Left lung (tissue), 4 donors: ENCODE measurements at regions not wholly inside any gene's neighbourhood (a gene's known extent, or its start where the extent isn't known, plus 50 kb on each side); places are given as distances from the start of the nearest gene placed in this dataset.

Source experiments
- ATAC-seq: fragments of 200-7000 bp; cut with Tn5 transposase; one replicate; pipeline ENCODE4 v1.9.1; 2020; ENCODE audit warnings: moderate library complexity
- DNase-seq, 4 donors: peaks; one replicate each; pipeline ENCODE4 v3.0.0-alpha.2; 2013 to 2020
- H3K27ac ChIP-seq, 2 donors: fragments of 200-600 bp; sonication (generic) in 1 of 2; one replicate each; pipeline versions ENCODE4 v1.5.0 to v1.8.0; 2020 to 2021
- H3K27me3 ChIP-seq, 2 donors: fragments of 200-600 bp; sonication (generic) in 1 of 2; one replicate each; pipeline versions ENCODE4 v1.5.0 to v1.8.0; 2020 to 2021
- H3K36me3 ChIP-seq, 2 donors: fragments of 200-600 bp; sonication (generic) in 1 of 2; one replicate each; pipeline versions ENCODE4 v1.5.0 to v1.8.0; 2020 to 2021
- H3K4me1 ChIP-seq, 2 donors: fragments of 200-600 bp; one replicate each; pipeline ENCODE4 v1.8.0; 2021
- H3K4me3 ChIP-seq, 2 donors: fragments of 200-600 bp; sonication (generic) in 1 of 2; one replicate each; pipeline versions ENCODE4 v1.5.0 to v1.8.0; 2020 to 2021; ENCODE audit warnings: mild to moderate bottlenecking in 1 of 2
- H3K9me3 ChIP-seq, 2 donors: fragments of 200-600 bp; sonication (generic) in 1 of 2; one replicate each; pipeline versions ENCODE4 v1.5.0 to v1.8.0; 2020 to 2021
- intact Hi-C, 2 donors: fragments of 100-400 bp; cut with DNase I; formaldehyde crosslinking; loops; one replicate each; pipeline versions ENCODE4 v1.11.2 to v1.14.2; 2022
- TF ChIP-seq, protein P1 (sequence below), 2 donors: fragments of 200-600 bp; sonication (generic) in 1 of 2; IDR thresholded peaks; one replicate each; pipeline versions ENCODE4 v1.5.0 to v1.8.0; 2021; ENCODE audit warnings: antibody characterized with exemption in 2 of 2
- donor health status: DM: no; HTN: yes; CAD: no.
- donor health status: DM: no; HTN: no; CAD: no.

DNA sequence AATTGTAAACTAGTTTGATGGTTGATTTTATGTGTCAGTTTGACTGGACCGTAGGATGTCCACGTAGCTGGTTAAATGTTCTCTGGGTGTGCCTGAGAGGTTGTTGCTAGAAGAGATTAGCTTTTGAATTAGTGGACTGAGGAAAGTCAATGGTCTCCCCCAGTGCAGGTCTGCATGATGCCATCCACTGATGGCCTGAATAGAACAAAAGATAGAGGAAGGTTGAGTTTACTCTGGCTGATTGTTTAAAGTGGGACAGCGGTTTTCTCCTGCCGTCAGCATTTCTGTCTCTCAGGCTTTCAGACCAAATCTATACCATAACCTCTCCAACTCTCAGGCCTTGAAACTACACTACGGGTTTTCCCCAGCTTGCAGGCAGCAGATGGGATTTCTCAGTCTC is 899.2 kb upstream of the WWC1 start:
- DNase-seq (peak in 1 of 4 donors; percentile 3), ATAC-seq (no peak)
- H3K27ac ChIP-seq = no peak overlapping the region
- H3K36me3 ChIP-seq = no peaks in the 10 kb centered on the region
- intact Hi-C loops = no loop called here
- H3K4me3 ChIP-seq = no peak overlapping the region
- H3K4me1 ChIP-seq = no peaks in the 10 kb centered on the region
- H3K27me3 ChIP-seq = no peaks in the 10 kb centered on the region
- TF ChIP-seq, protein P1, sequence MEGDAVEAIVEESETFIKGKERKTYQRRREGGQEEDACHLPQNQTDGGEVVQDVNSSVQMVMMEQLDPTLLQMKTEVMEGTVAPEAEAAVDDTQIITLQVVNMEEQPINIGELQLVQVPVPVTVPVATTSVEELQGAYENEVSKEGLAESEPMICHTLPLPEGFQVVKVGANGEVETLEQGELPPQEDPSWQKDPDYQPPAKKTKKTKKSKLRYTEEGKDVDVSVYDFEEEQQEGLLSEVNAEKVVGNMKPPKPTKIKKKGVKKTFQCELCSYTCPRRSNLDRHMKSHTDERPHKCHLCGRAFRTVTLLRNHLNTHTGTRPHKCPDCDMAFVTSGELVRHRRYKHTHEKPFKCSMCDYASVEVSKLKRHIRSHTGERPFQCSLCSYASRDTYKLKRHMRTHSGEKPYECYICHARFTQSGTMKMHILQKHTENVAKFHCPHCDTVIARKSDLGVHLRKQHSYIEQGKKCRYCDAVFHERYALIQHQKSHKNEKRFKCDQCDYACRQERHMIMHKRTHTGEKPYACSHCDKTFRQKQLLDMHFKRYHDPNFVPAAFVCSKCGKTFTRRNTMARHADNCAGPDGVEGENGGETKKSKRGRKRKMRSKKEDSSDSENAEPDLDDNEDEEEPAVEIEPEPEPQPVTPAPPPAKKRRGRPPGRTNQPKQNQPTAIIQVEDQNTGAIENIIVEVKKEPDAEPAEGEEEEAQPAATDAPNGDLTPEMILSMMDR (IDR thresholded peaks at IDR 0.05) = no peak
- no peaks in the 10 kb centered on the region for H3K9me3 ChIP-seq

DNA sequence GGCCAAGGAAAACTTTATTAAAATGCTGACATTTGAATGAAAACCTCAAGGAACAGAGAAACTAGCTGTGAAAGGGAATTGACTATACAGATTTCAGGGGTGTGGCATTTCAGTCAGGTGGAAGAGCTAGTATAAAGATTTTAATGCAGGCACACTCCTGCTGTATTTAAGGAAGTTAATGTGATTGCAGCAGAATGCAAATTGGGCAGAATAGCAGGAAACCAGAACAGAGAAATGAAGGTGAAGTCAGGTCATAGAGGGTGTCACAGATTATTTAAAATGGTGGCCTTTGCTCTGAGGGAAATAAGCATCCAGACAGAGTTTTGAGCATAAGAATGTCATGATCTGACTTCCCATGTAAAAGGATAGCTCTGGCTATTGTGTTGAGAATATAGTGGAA is 898.1 kb upstream of the WWC1 start:
- no peak for ATAC-seq

DNA sequence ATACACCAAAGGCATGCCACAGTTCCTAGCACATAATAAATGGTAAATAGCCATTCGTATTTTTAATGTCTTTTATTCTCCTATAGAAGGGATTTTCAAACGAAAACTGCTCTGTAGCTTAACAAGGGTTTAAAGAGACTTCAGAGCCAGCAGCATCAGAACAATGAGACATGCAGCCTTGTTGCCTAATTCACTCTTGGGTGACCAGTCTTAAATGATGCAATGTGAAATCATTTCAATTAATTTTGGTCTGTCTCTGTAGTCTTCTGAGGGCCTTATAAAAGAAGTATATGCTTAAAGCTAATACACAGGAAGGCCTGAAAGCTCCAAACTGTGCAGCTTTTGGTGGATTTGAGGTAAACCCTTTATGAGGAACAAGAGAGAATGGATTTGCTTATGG is 888.8 kb upstream of the WWC1 start:
- H3K9me3 ChIP-seq = no peaks in the 10 kb centered on the region
- DNase-seq (no peak), ATAC-seq (no peak)
- H3K27me3 ChIP-seq = no peaks in the 10 kb centered on the region
- intact Hi-C loops = no loop called here
- no peak overlapping the region for H3K27ac ChIP-seq
- no peak overlapping the region for H3K4me3 ChIP-seq
- H3K36me3 ChIP-seq = no peaks in the 10 kb centered on the region
- no peaks in the 10 kb centered on the region for H3K4me1 ChIP-seq
- TF ChIP-seq, protein P1 (IDR thresholded peaks at IDR 0.05) = no peak

More for the DNA sequence above, 898.1 kb upstream of the WWC1 start:
- Histone ChIP-seq H3K27me3 (no peaks in the 10 kb centered on the region), H3K4me3 (no peak overlapping the region), H3K4me1 (no peaks in the 10 kb centered on the region), H3K27ac (no peak overlapping the region), H3K36me3 (no peaks in the 10 kb centered on the region), H3K9me3 (no peaks in the 10 kb centered on the region)
- intact Hi-C loops = no loop called here
- TF ChIP-seq, protein P1 (IDR thresholded peaks at IDR 0.05) = no peak
- DNase-seq = no peak

DNA sequence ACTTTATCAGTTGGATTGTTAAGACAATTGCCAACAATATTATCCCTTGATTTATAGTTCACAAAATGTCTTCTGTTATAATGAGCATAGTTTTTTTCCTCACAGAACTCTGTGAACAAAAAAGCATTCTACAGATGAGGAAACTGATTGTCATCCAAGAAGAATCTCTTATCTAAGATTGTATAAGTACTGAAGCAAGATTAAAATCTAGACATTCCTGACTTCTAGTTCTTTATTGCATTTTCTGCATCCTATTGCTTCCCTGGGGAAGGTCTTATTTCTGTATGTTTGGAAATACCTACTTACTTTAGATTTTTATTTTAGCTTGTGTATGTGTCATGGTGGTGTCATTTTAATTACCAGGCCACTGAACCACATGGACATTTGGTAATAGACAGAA is 884.9 kb upstream of the WWC1 start:
- DNase-seq (no peak), ATAC-seq (no peak)
- no peaks in the 10 kb centered on the region for H3K4me1 ChIP-seq
- no peak overlapping the region for H3K27ac ChIP-seq
- no peak overlapping the region for H3K4me3 ChIP-seq
- H3K9me3 ChIP-seq = no peaks in the 10 kb centered on the region
- TF ChIP-seq, protein P1 (IDR thresholded peaks at IDR 0.05) = no peak
- intact Hi-C loops = no loop called here
- H3K27me3 ChIP-seq = no peaks in the 10 kb centered on the region
- no peaks in the 10 kb centered on the region for H3K36me3 ChIP-seq

DNA sequence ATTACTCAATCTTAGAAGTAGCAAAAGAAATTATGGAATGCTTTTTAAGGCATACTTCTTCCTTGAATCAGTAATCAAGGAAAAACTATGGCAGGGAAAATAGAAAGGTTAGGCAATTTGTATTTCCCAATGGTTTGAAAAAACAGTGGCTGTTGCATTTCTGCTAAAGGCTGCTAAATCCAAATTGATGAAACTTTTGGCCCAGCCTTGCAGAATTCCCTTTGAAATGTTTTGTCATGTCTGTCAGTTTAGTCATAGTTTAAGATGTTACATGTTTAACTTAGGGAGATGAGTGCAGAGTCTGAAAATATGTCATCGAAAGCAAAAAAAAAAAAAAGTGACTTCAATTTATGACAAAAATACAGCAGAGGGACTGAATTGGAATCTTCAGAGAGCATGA is 878.9 kb upstream of the WWC1 start:
- ATAC-seq (no peak), DNase-seq (no peak)
- Histone ChIP-seq H3K4me3 (no peak overlapping the region), H3K9me3 (no peaks in the 10 kb centered on the region), H3K27ac (no peak overlapping the region), H3K4me1 (no peaks in the 10 kb centered on the region), H3K27me3 (no peaks in the 10 kb centered on the region), H3K36me3 (no peaks in the 10 kb centered on the region)
- intact Hi-C loops = no loop called here
- TF ChIP-seq, protein P1 (IDR thresholded peaks at IDR 0.05) = no peak
